Activated CD4-positive, alpha-beta T cell treated with anti-CD3 and anti-CD28 coated beads, Interleukin-2, Interleukin-4, amounts not matched to agents 100 ng/mL and 50 ng/mL, durations not matched to agents 16 hours and 8 hours (primary cell): ENCODE measurements at regions not wholly inside any gene's neighbourhood (a gene's known extent, or its start where the extent isn't known, plus 50 kb on each side); places are given as distances from the start of the nearest gene placed in this dataset.
"Not testable (repeated sequence)": the region's sequence is repeated elsewhere in the genome, so short reads cannot be mapped to it uniquely, and the experiment has no call there.

Source experiments
- DNase-seq: peaks from one replicate; pipeline ENCODE4 v3.0.0-alpha.2; 2020; ENCODE audit warnings: low spot score

GRCh38 chr10:86579883-86580520 is 58.4 kb upstream of the WAPL start:
- no peak for DNase-seq

GRCh38 chr10:86580521-86580891 is 58.9 kb upstream of the WAPL start:
- DNase-seq = no peak

DNA sequence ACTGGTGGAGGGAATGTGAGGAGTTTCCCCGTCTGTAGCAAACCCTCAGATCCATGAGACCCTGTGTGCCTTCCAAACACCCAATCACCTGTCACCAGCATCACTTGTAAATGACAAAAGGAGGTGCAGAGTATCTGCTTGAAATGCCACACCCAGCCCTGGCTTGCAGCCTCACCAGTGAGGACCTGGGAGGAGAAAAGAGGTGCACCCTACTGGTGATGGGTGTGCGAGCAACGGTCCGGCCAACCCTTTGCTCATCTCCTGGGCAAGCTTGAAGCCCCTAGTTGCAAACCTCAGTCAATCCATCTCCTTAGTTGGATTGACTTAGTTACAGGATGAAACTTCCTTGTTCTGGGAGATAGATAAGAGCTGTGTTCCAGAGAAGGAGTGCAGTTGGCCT is 62.4 kb upstream of the WAPL start:
- DNase-seq = no peak

GRCh38 chr10:86585037-86585929 is 63.7 kb upstream of the WAPL start:
- DNase-seq = peak; percentile 72

GRCh38 chr10:86586516-86586915 is 64.9 kb upstream of the WAPL start:
- DNase-seq = no peak

DNA sequence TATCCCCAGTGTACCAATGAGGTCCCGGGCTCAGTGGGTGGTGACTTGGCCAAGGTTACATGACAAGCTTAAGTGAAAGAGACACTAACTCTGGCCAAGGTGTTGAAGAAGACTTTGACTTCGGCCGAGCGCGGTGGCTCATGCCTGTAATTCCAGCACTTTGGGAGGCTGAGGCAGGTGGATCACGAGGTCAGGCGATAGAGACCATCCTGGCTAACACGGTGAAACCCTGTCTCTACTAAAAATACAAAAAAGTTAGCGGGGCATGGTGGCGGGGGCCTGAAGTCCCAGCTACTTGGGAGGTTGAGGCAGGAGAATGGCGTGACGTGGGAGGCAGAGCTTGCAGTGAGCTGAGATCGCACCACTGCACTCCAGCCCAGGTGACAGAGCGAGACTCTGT is 65.6 kb upstream of the OPN4 start:
- DNase-seq = not testable (repeated sequence)

DNA sequence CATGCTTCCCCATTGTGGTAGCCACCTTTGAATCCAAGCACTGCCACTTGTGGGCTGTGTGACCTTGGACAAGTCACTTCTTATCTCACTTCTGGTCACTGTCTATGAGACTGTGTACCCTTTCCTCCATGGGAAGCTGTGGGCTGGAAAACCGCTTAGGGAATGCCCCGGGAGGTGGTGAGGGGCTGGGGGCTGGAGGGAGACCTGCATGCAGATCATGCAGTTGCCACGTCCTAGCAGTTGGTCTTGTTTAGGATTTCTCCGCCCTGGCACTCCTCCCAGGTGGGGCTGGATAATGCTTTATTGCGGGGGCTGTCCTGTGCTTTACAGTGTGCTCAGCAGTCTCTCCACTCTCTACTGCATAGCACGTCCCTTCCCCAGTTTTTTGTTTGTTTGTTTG is 62.9 kb upstream of the OPN4 start:
- DNase-seq = no peak

GRCh38 chr10:86592413-86592812 is 61.9 kb upstream of the OPN4 start:
- no peak for DNase-seq

DNA sequence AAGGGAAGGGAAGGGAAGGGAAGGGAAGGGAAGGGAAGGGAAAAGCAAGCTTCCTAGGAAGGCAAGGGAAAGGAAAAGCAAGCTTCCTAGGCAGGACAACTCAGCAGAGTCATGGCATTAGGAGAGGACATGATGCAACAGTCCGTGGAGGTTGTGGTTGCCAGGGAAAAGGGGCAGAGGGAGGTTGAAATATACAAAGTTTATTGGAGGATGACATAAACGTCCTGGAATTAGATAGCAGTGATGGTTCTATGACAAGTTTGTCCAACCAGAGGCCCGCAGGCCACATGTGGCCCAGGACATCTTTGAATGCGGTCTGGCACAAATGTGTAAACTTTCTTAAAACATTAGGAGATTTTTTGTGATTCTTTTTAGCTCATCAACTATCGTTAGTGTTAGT is 59.8 kb upstream of the OPN4 start:
- DNase-seq = no peak

DNA sequence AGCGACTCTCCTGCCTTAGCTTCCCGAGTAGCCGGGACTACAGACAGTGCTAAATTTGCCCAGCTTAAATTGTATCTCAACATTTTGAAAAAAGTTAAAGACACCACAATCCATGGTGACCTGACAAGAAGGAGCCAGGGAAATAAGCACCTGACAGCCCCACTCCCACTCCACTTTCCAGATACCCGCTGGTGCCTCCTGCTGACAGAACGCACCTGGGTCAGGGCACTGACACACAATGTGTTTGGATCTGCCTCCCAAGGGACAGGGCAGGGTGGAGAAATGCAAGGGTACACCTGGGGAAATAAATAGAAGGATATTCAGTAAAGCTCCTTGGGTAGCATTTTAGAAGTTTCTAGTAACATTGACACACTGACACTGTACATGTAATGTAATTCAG is 58.9 kb upstream of the OPN4 start:
- no peak for DNase-seq

DNA sequence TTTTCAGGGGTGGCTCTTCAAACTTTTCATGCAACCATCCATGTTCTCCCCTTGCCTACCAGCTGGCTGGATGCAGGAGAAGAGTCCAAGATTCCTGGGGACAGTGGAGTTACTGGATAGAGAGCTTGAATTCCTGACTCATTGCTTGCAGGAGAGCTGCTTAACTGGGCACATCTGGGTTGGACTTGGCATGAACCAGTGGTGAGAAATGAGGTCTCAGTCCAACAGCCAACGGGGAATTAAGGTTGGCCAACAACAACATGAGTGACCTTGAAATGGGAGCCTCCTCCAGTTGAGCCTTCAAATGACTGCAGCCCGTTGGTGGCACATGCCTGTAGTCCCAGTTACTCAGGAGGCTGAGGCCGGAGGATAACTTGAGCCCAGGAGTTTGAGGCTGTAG is 58.1 kb upstream of the OPN4 start:
- no peak for DNase-seq

GRCh38 chr10:86597306-86597705 is 57.0 kb upstream of the OPN4 start:
- no peak for DNase-seq

GRCh38 chr10:86598151-86598550 is 56.2 kb upstream of the OPN4 start:
- DNase-seq = no peak

DNA sequence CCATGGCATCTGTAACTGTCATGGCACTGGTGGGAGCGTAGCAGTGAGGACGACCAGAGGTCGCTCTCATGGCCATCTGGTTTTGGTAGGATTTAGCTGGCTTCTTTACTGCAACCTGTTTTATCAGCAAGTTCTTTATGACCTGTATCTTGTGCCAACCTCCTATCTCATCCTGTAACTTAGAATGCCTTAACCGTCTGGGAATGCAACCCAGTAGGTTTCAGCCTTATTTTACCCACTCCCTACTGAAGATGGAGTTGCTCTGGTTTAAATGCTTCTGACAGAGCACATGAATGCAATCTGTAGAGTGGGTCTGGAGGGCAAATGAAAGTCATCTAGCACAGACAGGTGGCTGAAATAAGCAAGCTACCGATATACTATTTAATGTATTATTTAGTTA is 55.3 kb upstream of the OPN4 start:
- no peak for DNase-seq

DNA sequence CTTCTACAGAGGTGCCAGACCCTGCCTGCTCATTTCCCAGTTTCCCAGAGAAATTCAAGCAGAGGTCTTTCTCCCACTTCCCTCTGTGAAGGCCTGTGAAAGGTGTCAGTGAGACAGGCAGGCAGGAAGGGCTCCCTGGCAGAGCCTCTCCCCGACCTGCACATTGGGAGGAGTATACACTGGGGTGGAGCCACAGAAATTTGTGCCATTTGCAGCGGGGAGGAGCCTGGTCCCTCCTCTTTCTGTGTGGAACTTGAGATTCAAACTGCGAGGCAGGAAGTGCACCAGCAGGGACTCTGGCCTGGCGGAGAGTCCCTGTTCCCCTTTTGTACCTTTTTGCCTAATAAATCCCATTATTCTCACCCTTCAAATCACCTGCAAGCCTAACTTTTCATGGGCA is 54.6 kb upstream of the OPN4 start:
- DNase-seq = peak; percentile 6

- DNase-seq = no peak
These were observed 54.1 kb upstream of the OPN4 start for GRCh38 chr10:86600296-86600695.

DNA sequence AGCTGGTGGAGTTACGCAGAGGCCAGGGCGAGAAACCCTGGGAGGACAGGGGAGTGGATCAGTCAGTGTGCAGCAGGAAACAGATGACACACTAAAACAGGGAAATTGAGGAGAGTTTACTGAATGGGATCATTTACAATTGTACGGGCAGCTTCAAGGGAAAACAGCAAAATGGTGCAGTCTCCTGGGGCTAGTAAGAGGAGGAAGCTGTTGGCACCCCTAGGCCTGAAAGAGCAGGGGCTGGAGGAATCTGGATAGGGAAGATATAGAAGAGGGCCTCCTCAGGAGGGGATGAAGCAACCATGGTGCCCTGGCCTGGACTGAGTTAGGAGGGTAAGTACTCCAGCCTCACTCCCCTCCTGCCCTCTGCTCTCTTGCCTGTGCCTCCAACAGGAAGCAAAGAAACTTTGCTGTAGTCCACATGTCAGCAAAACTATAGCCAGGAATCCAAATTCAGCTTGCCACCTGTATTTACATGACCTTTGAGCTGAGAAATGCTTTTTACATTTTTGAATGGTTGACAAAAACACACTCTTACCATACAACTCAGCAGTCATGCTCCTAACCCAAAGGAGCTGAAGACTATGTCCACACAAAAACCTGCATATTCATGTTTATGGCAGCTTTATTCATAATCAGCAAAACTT is 52.3 kb upstream of the OPN4 start:
- no peak for DNase-seq

DNA sequence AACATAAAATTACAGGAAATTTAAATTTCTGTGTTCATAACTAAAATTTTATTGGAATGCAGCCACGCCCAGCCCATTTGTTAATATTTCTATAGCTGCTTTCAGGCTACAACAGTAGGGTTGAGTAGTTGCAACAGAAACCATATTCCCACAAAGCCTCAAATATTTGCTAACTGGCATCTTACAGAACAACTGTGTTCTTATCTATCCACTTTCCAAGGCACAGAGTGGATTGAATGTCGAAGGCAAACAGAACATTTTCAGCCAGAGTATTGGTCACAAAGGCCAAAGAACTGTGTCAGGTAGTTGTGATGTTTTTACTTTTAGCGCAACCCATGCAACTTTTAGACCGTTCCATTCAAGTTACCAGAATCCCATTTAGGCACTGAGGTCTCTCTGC is 51.1 kb upstream of the OPN4 start:
- no peak for DNase-seq
